HepG2 (cell line): ENCODE measurements at regions not wholly inside any gene's neighbourhood (a gene's known extent, or its start where the extent isn't known, plus 50 kb on each side); places are given as distances from the start of the nearest gene placed in this dataset.
A peak's percentile ranks its signal among the peaks of the same experiment; 100 is the strongest.

Experiments used
- ATAC-seq: fragments of 200-7000 bp; cut with Tn5 transposase; 3 replicates; pipeline ENCODE4 v1.9.1; 2020; ENCODE audit warnings: mild to moderate bottlenecking, moderate library complexity
- BruUV-seq: library from RNA; stranded (reverse); fragments of 400-500 nt; replicated peaks from 2 replicates; lab custom pipeline; 2021; lab: Mats Ljungman, UMichigan
- CTCF ChIA-PET: fragments of 300-600 bp; formaldehyde crosslinking; extraction: SDS; loops from one replicate; lab custom pipeline; 2021; ENCODE audit warnings: low total read pairs, inconsistent platforms, low intra/inter-chr PET ratio; lab: Yijun Ruan, JAX
- POLR2A ChIA-PET: fragments of 350-600 bp; sonication (Branson Sonifier 250); formaldehyde crosslinking; loops from one replicate; lab custom pipeline; 2020; ENCODE audit warnings: antibody characterized with exemption, inconsistent platforms; lab: Yijun Ruan, JAX
- DNase-seq: peaks from one replicate; pipeline ENCODE4 v3.0.0-alpha.2; 2015; ENCODE audit warnings: low spot score
- FAIRE-seq: peaks from 3 replicates; lab custom pipeline; 2011; peaks lifted over from hg19 to GRCh38; lab: Jason Lieb, UNC
- H2AFZ ChIP-seq: one replicate; pipeline ENCODE4 v1.6.1; 2011; ENCODE audit warnings: low read length, inconsistent platforms
- H3K27ac ChIP-seq: fragments of 300-600 bp; 3 replicates; pipeline ENCODE4 v1.8.0; 2011; ENCODE audit warnings: mixed run types, mild to moderate bottlenecking, mixed read lengths, low read length, inconsistent platforms; ENCODE audit not compliant: insufficient read depth; ENCODE audit errors: extremely low read length
- H3K27me3 ChIP-seq, 2 experiments: fragments of 200-600 bp in 1 of 2; 2 replicates in 1 of 2; 3 replicates in 1 of 2; pipeline versions ENCODE4 v1.6.0 to v1.8.0; 2011; ENCODE audit warnings: low read length in 2 of 2, mild to moderate bottlenecking in 2 of 2, moderate library complexity in 2 of 2, inconsistent platforms in 1 of 2; ENCODE audit not compliant: insufficient read depth in 2 of 2, control insufficient read depth in 1 of 2
- H3K36me3 ChIP-seq, 2 experiments: fragments of 200-600 bp in 1 of 2; replicated peaks in 1 of 2; 2 replicates in 1 of 2; 3 replicates in 1 of 2; pipeline versions ENCODE4 v1.5.1 to v1.8.0; 2011; ENCODE audit warnings: low read length in 2 of 2, inconsistent platforms in 1 of 2; ENCODE audit not compliant: insufficient read depth in 2 of 2, control insufficient read depth in 1 of 2
- H3K4me1 ChIP-seq: 2 replicates; pipeline ENCODE4 v1.5.1; 2012; ENCODE audit warnings: low read length, inconsistent platforms; ENCODE audit not compliant: insufficient read depth
- H3K4me2 ChIP-seq: 2 replicates; pipeline ENCODE4 v1.6.0; 2011; ENCODE audit warnings: low read depth, low read length, inconsistent platforms
- H3K4me3 ChIP-seq, 3 experiments: fragments of 200-600 bp in 1 of 3; sonication (generic), shearing (Covaris generic) in 1 of 3; replicated peaks in 1 of 3; 2 replicates each; pipeline ENCODE4 v1.5.1; 2011 to 2016; ENCODE audit warnings: low read length in 3 of 3, inconsistent platforms in 2 of 3, low read depth in 2 of 3, mild to moderate bottlenecking in 2 of 3, control low read depth in 1 of 3, mixed read lengths in 1 of 3; ENCODE audit not compliant: insufficient read depth in 1 of 3
- H3K79me2 ChIP-seq: one replicate; pipeline ENCODE4 v1.6.1; 2011; ENCODE audit warnings: low read length, inconsistent platforms; ENCODE audit not compliant: insufficient read depth
- H3K9ac ChIP-seq: 2 replicates; pipeline ENCODE4 v1.6.0; 2011; ENCODE audit warnings: mild to moderate bottlenecking, low read depth, low read length, inconsistent platforms; ENCODE audit not compliant: insufficient read depth
- H3K9me3 ChIP-seq: 2 replicates; pipeline ENCODE4 v1.5.1; 2012; ENCODE audit warnings: mild to moderate bottlenecking, low read length
- H4K20me1 ChIP-seq: 2 replicates; pipeline ENCODE4 v1.6.0; 2011; ENCODE audit warnings: inconsistent platforms, mild to moderate bottlenecking, low read length, moderate library complexity; ENCODE audit not compliant: insufficient read depth
- ATF7 ChIP-seq, 2 experiments: fragments of 450-650 bp in 1 of 2; sonication (generic) in 1 of 2; formaldehyde crosslinking in 1 of 2; IDR thresholded peaks; 2 replicates each; pipeline versions ENCODE4 v1.4.0 to v1.6.1; 2016 to 2020; ENCODE audit warnings: antibody characterized with exemption in 1 of 2, mild to moderate bottlenecking in 1 of 2, missing genetic modification reagents in 1 of 2
- CREB1 ChIP-seq, 2 experiments: fragments of 450-650 bp in 1 of 2; IDR thresholded peaks; 2 replicates each; pipeline ENCODE4 v1.6.1; 2016 to 2017; ENCODE audit warnings: control low read depth in 1 of 2, mild to moderate bottlenecking in 1 of 2, missing compliant biosample characterization in 1 of 2, missing genetic modification characterization in 1 of 2
- FOXC1 ChIP-seq: sonication (generic); formaldehyde crosslinking; IDR thresholded peaks from 2 replicates; pipeline ENCODE4 v1.8.0; 2022; ENCODE audit warnings: mild to moderate bottlenecking, missing genetic modification reagents, borderline replicate concordance
- SRSF9 ChIP-seq: fragments of 200-400 bp; formaldehyde crosslinking; IDR thresholded peaks from 2 replicates; pipeline ENCODE4 v1.6.1; 2018; ENCODE audit warnings: borderline replicate concordance, mild to moderate bottlenecking, low read depth, low read length; ENCODE audit not compliant: insufficient read depth, poor library complexity, severe bottlenecking
- ZNF547 ChIP-seq: sonication (generic); formaldehyde crosslinking; IDR thresholded peaks from 2 replicates; pipeline ENCODE4 v1.5.1; 2020; ENCODE audit warnings: mild to moderate bottlenecking, missing genetic modification reagents
- WGBS: methylation state at CpG from one replicate; pipeline ENCODE4 v1.1.6; 2017; ENCODE audit warnings: low lambda C conversion rate; 5-methylcytosine and 5-hydroxymethylcytosine counted together
- in situ Hi-C: cut with HindIII; loops from 2 replicates; pipeline ENCODE4 v1.10.0; 2017; ENCODE audit warnings: low pct_unique_long_range_greater_than_20kb; ENCODE audit not compliant: extremely low pct_ligation_motif_present
- intact Hi-C: fragments of 100-400 bp; cut with micrococcal nuclease; formaldehyde crosslinking; loops from one replicate; pipeline ENCODE4 v1.10.0; 2022; ENCODE audit not compliant: unreplicated experiment

GRCh38 chr2:150699218-150699617, 211.8 kb upstream of the RND3 start:
- 0% methylated on average over 1 of the region's 1 CpG for WGBS
- TF ChIP-seq ATF7 (IDR thresholded peaks at IDR 0.05) = peak; percentile 81
- no peak for TF ChIP-seq ATF7 (CRISPR knock-in tag; IDR thresholded peaks at IDR 0.05)
- no peak for TF ChIP-seq ZNF547
- no peak for TF ChIP-seq SRSF9
- peak; percentile 44; the same call in 1 of the 2 replicates for TF ChIP-seq CREB1 (IDR thresholded peaks at IDR 0.05)
- TF ChIP-seq CREB1 (CRISPR knock-in tag; IDR thresholded peaks at IDR 0.05) = no peak
- ChIA-PET CTCF (no interaction called here), POLR2A (no interaction called here)
- H3K4me1 ChIP-seq = no peaks in the 10 kb centered on the region
- FAIRE-seq = no peak
- no peaks in the 10 kb centered on the region for H3K79me2 ChIP-seq
- H3K4me2 ChIP-seq = no peak overlapping the region
- no peak overlapping the region for H2AFZ ChIP-seq
- H3K9ac ChIP-seq = no peak overlapping the region
- H4K20me1 ChIP-seq = no peaks in the 10 kb centered on the region
- no peaks in the 10 kb centered on the region; the same call in 1 of the 2 replicates for H3K9me3 ChIP-seq
- no peaks in the 10 kb centered on the region for H3K36me3 ChIP-seq
- intact Hi-C loops (no loop called here), in situ Hi-C loops (no loop called here)
- ATAC-seq = no peak
- H3K27ac ChIP-seq = no peak overlapping the region
- no peak for DNase-seq
- no TSS peak for BruUV-seq
- no peaks in the 10 kb centered on the region for H3K27me3 ChIP-seq
- H3K4me3 ChIP-seq = no peak overlapping the region

GRCh38 chr2:150698016-150698661, 210.7 kb upstream of the RND3 start:
- no TSS peak for BruUV-seq
- H3K79me2 ChIP-seq = no peaks in the 10 kb centered on the region
- H2AFZ ChIP-seq = no peak overlapping the region
- in situ Hi-C loops (no loop called here), intact Hi-C loops (no loop called here)
- no peak for DNase-seq
- no peak for FAIRE-seq
- POLR2A ChIA-PET = no interaction called here
- ATAC-seq = no peak
- H3K9me3 ChIP-seq = no peaks in the 10 kb centered on the region; the same call in 1 of the 2 replicates
- CTCF ChIA-PET = no interaction called here
- H3K9ac ChIP-seq = no peak overlapping the region
- H3K4me2 ChIP-seq = no peak overlapping the region
- no peak overlapping the region for H3K4me3 ChIP-seq
- WGBS = under 1% methylated on average over 2 of the region's 2 CpGs
- no peaks in the 10 kb centered on the region for H3K27me3 ChIP-seq
- H3K36me3 ChIP-seq = no peaks in the 10 kb centered on the region
- no peaks in the 10 kb centered on the region for H4K20me1 ChIP-seq
- no peak for TF ChIP-seq FOXC1
- no peak overlapping the region for H3K27ac ChIP-seq
- H3K4me1 ChIP-seq = no peaks in the 10 kb centered on the region
